Psoas muscle (tissue), 7 donors: ENCODE measurements at regions not wholly inside any gene's neighbourhood (a gene's known extent, or its start where the extent isn't known, plus 50 kb on each side); places are given as distances from the start of the nearest gene placed in this dataset.

Source experiments
- ATAC-seq, 4 donors: fragments of 200-7000 bp; cut with Tn5 transposase; one replicate each; pipeline ENCODE4 v1.9.1; 2020; ENCODE audit warnings: moderate library complexity in 3 of 4, mild to moderate bottlenecking in 2 of 4
- DNase-seq, 2 donors: peaks; one replicate each; pipeline ENCODE4 v3.0.0-alpha.2; 2020
- H3K27ac ChIP-seq: fragments of 200-600 bp; one replicate; pipeline ENCODE4 v1.8.0; 2022
- H3K27me3 ChIP-seq, 3 donors: fragments of 200-600 bp in 1 of 3; one replicate each; pipeline versions ENCODE4 v1.6.1 to v1.8.0; 2013 to 2022; ENCODE audit warnings: low read length in 2 of 3, mild to moderate bottlenecking in 2 of 3, moderate library complexity in 1 of 3; ENCODE audit not compliant: insufficient read depth in 3 of 3
- H3K36me3 ChIP-seq, 2 donors: fragments of 200-600 bp in 1 of 2; one replicate each; pipeline versions ENCODE4 v1.6.1 to v1.8.0; 2013 to 2022; ENCODE audit warnings: low read depth in 1 of 2, mild to moderate bottlenecking in 1 of 2, moderate library complexity in 1 of 2; ENCODE audit not compliant: insufficient read depth in 1 of 2
- H3K4me1 ChIP-seq: fragments of 200-600 bp; one replicate; pipeline ENCODE4 v1.8.0; 2022
- H3K4me3 ChIP-seq: fragments of 200-600 bp; one replicate; pipeline ENCODE4 v1.8.0; 2022; ENCODE audit warnings: mild to moderate bottlenecking
- H3K9me3 ChIP-seq: fragments of 200-600 bp; one replicate; pipeline ENCODE4 v1.8.0; 2022
- CTCF ChIP-seq: fragments of 200-600 bp; IDR thresholded peaks from one replicate; pipeline ENCODE4 v1.8.0; 2022; ENCODE audit warnings: antibody characterized with exemption
- WGBS, 3 donors: extraction: QIAGEN DNeasy Blood & Tissue Kit; methylation state at CpG; one replicate each; pipeline versions ENCODE4 v1.1.6 to v1.1.7; 2013; 5-methylcytosine and 5-hydroxymethylcytosine counted together
- intact Hi-C, 2 donors: fragments of 100-400 bp; cut with DNase I; formaldehyde crosslinking; loops; one replicate each; pipeline versions ENCODE4 v1.11.0 to v1.14.2; 2022
- donor health status: healthy with polysubstance abuse.
- donor health status: DM: no; HTN: no; CAD: no; lungs with moderate emphysema.
- donor health status: Bipolar disorder and iron deficiency.
- donor health status: healthy.
- donor health status: DM: yes; HTN: yes; CAD: no.
- donor health status: DM: no; HTN: no; CAD: no.
- donor health status: DM: yes; HTN: yes; CAD: no.

GRCh38 chr4:36547383-36547782 is 266.0 kb downstream of the DTHD1 start:
- Histone ChIP-seq H3K9me3 (no peaks in the 10 kb centered on the region), H3K27ac (no peak overlapping the region), H3K36me3 (no peaks in the 10 kb centered on the region), H3K27me3 (no peaks in the 10 kb centered on the region), H3K4me1 (no peaks in the 10 kb centered on the region), H3K4me3 (no peak overlapping the region)
- intact Hi-C loops, result no loop called here
- ATAC-seq, result no peak
- TF ChIP-seq CTCF, result no peak
- 88 to 94% (median 88%) methylated on average over 1 of the region's 1 CpG for WGBS, 3 donors
- DNase-seq, result no peak

GRCh38 chr4:36549252-36549651 is 267.8 kb downstream of the DTHD1 start:
- Histone ChIP-seq H3K27ac (no peak overlapping the region), H3K9me3 (no peaks in the 10 kb centered on the region), H3K4me1 (no peaks in the 10 kb centered on the region), H3K4me3 (no peak overlapping the region), H3K27me3 (no peaks in the 10 kb centered on the region), H3K36me3 (no peaks in the 10 kb centered on the region)
- ATAC-seq, result no peak
- DNase-seq, result no peak
- intact Hi-C loops, result no loop called here
- WGBS, 3 donors, result 83 to 87% (median 86%) methylated on average over 3 of the region's 3 CpGs
- TF ChIP-seq CTCF, result no peak

GRCh38 chr4:36549992-36550391 is 268.6 kb downstream of the DTHD1 start:
- ATAC-seq (no peak), DNase-seq (no peak)
- H3K4me1 ChIP-seq, result no peaks in the 10 kb centered on the region
- H3K27me3 ChIP-seq, result no peaks in the 10 kb centered on the region
- TF ChIP-seq CTCF, result no peak
- no peak overlapping the region for H3K27ac ChIP-seq
- no peaks in the 10 kb centered on the region for H3K36me3 ChIP-seq
- intact Hi-C loops, result no loop called here
- WGBS, 3 donors, result 75 to 81% (median 80%) methylated on average over 3 of the region's 3 CpGs
- H3K9me3 ChIP-seq, result no peaks in the 10 kb centered on the region
- H3K4me3 ChIP-seq, result no peak overlapping the region

GRCh38 chr4:36551697-36552214 is 270.3 kb downstream of the DTHD1 start:
- Histone ChIP-seq H3K9me3 (no peaks in the 10 kb centered on the region), H3K4me1 (no peaks in the 10 kb centered on the region), H3K4me3 (no peak overlapping the region), H3K27ac (no peak overlapping the region), H3K36me3 (no peaks in the 10 kb centered on the region), H3K27me3 (no peaks in the 10 kb centered on the region)
- DNase-seq, result no peak
- TF ChIP-seq CTCF, result no peak
- 68 to 78% (median 76%) methylated on average over 4 of the region's 4 CpGs for WGBS, 3 donors
- intact Hi-C loops, result no loop called here
- no peak for ATAC-seq

GRCh38 chr4:36553029-36553428 is 271.6 kb downstream of the DTHD1 start:
- ATAC-seq (no peak), DNase-seq (no peak)
- 79 to 91% (median 90%) methylated on average over 1 of the region's 1 CpG for WGBS, 3 donors
- no peaks in the 10 kb centered on the region for H3K9me3 ChIP-seq
- no peak overlapping the region for H3K27ac ChIP-seq
- no peaks in the 10 kb centered on the region for H3K27me3 ChIP-seq
- intact Hi-C loops, result no loop called here
- no peak overlapping the region for H3K4me3 ChIP-seq
- H3K4me1 ChIP-seq, result no peaks in the 10 kb centered on the region
- no peaks in the 10 kb centered on the region for H3K36me3 ChIP-seq
- no peak for TF ChIP-seq CTCF
